HG02571 (cell line): ENCODE measurements at regions not wholly inside any gene's neighbourhood (a gene's known extent, or its start where the extent isn't known, plus 50 kb on each side); places are given as distances from the start of the nearest gene placed in this dataset.
"Not testable (repeated sequence)": the region's sequence is repeated elsewhere in the genome, so short reads cannot be mapped to it uniquely, and the experiment has no call there.

Experiments
- ATAC-seq: cut with Tn5 transposase; IDR thresholded peaks from one replicate; pipeline ENCODE4 v1.9.1; 2021; ENCODE audit warnings: mild to moderate bottlenecking, moderate library complexity; ENCODE audit not compliant: unreplicated experiment

DNA sequence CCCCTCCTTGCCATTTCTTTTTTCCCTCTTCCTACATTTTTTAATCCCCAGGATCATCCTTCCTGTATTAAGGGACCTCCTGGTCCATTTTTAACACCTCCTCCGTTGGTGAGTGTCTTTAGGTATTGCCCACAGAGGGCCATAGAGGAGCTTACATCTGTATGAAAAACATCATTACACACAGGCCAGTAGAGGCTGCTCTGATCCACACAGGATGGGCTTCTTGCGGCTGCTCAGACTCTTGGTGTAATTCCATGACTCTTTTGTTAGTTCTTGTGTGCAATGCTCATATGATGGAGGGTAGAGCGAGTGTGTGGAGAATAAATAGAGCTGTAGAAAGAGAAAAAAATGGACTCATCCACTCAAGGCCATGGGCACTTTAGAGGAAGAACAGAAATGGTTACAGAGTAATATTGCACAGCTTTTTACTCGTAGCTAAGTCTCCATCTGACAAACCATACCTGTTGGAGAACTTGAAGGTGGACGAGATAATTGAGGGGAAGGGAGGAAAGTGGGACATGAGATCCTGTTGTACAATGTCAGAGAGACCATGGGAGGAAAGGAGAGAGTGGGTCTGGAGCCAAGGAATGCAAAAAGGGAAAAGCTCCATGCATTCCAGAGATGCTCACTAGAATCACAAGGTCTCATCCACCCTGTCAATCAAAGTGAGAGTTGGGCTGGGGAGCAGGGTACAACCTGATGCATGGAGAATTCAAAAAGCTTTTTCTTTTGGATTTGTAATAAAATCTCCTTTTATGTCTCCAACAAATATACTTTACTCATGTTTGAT, 129.7 kb upstream of the TNP1 start:
- no peak for ATAC-seq

DNA sequence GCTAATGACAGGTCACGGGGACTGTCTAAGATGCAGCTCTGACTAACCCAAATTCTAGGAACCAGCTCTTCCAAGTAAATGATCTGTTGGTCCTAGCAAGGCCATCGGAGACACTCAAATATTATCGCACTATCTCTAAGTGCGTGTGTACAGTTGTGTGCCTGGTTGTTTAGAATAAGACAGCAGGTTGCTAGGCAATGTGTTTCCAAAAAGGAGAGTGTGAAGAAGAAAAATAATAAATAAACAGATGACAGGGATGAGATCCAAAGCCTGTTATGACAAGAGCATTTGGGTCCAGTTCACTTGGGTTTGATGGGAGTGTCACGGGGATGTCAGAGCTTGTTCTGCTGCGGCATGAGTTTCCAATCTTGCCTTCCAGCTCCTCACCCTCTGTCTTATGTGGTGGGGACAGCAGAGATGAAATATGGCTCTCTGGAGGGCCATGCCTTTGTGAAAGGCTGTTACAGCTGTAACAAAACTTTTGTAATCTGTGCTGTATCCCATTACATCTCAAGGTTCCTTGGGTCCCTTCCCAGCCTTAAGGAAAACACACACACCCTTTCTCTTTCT, 127.5 kb upstream of the TNP1 start:
- no peak for ATAC-seq

GRCh38 chr2:216985658-216986141, 125.8 kb upstream of the TNP1 start:
- ATAC-seq = no peak

DNA sequence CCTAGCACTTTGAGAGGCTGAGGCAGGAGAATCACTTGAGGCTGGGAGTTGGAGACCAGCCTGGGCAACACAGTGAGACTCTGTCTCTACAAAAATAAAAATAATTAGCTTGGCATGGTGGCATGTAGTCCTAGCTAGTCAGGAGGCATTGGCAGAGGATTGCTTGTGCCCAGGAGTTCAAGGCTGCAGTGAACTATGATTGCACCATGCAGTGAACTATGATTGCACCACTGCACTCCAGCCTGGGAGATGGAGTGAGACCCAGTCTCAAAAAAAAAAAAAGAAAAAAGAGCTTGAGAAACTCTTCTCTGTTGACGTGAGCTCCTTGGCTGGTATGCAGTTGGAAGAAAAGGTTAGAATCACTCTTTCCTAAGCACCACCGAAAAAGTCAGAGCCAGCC, 125.1 kb upstream of the TNP1 start:
- ATAC-seq = no peak

DNA sequence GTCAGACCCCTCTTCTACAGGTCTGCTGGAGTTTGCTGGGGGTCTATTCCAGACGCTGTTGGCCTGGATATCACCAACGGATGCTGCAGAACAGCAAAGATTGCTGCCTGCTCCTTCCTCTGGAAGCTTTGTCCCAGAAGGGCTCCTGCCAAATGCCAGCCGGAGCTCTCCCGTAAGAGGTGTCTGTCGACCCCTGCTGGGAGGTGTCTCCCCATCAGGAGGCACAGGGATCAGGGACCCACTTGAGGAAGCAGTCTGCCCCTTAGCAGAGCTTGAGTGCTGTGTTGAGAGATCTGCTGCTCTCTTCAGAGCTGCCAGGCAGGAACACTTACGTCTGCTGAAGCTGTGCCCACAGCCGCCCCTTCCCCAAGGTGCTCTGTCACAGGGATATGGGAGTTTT, 122.1 kb upstream of the TNP1 start:
- ATAC-seq = not testable (repeated sequence)

DNA sequence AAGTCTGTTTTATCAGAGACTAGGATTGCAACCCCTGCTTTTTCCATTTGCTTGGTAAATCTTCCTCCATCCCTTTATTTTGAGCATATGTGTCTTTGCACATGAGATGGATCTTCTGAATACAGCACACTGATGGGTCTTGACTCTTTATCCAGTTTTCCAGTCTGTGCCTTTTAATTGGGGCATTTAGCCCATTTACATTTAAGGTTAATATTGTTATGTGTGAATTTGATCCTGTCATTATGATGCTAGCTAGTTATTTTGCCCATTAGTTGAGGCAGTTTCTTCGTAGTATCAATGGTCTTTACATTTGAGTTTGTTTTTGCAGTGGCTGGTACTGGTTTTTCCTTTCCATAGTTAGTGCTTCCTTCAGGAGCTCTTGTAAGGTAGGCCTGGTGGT, 120.6 kb upstream of the TNP1 start:
- ATAC-seq = not testable (repeated sequence)

DNA sequence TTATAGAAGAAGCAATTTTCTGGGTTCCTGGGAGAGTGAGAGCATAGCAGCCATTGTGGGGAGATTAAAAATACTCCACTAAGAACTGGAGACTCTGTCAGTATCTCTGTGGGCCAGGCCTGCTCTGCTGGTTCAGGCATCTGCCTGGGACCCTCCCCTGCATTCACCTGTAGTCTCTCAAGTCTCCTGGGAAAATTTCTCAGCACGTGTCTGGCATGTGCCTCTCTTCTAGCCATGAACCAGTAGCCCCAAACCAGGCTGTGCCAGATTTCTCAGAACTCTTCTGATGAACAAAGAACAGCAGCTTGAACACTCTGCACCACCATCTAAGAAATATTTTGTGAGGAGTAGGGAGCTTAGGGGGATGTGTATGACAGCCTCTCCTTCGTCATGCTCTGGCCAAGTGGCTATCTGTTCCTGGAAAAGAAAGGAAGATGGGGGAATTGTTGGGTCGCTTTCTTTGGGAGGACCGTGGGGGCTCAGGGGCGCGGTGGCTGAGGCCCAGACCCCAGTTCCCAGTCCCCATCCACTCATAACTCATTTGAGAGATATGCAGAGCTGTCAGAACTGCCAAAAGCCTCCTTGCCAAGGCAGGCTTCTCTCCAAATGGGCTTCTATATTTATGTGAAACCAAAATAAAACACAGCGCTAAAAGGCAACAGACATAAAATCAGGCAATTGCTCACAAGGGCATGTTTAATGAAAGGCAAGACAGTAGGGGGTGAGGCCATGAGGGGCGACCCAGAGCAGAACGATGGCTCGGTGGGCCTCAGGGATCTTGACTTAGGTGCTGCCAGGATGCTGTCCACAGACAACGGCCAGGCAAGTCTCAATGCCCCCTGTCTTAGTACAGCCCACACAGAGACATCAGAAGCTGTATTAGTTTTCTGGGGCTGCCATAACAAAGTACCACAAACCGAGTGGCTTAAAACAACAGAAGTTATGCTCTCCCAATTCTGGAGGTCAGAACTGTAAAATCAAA, 114.7 kb upstream of the TNP1 start:
- ATAC-seq = no peak

DNA sequence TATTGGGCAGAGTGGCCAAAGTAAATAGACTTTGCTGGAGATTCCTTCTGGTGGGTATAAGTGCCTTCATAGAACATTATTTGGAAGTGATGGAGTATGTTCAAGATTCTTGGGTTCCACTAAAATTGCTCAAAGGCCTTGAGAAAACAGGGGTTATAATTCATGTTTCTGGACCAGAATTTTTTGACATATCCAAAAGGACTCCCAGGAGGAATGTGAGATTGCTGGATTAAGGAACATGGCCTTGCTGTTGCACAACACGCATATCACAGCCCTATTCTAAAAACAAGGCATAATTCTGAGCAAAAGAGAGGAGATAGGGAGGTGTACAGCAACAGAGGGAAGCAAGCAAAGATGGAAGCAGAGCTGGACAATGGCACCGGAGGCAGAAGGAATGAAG, 111.7 kb upstream of the TNP1 start:
- no peak for ATAC-seq

- ATAC-seq = no peak
Observed at GRCh38 chr2:216970359-216970915, 110.6 kb upstream of the TNP1 start.

DNA sequence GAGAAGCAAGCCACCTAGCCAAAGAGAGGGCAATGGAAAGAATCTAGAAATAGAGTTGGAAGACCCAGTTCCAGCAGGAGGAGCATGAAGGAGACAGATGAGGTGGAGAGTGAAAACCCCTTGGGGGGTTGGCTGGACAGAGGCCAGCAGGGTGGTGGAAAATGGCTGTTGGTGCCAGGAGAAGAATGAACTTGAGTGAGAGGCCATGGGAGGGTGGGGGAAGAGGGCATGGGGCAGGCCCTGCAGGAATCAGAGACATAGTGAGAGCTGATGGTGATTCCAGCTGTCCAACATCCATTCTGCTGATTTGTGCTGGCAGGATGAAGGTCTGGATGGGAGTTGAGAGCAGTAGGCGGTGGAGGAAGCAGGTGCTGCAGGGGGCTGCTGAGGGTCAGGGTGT, 108.0 kb upstream of the TNP1 start:
- no peak for ATAC-seq

- no peak for ATAC-seq
Observed at GRCh38 chr2:216960671-216961268, 100.9 kb upstream of the TNP1 start.

GRCh38 chr2:216959433-216959832, 99.6 kb upstream of the TNP1 start:
- ATAC-seq = no peak

- ATAC-seq = no peak
Observed at GRCh38 chr2:216956820-216957493, 97.1 kb upstream of the TNP1 start.

DNA sequence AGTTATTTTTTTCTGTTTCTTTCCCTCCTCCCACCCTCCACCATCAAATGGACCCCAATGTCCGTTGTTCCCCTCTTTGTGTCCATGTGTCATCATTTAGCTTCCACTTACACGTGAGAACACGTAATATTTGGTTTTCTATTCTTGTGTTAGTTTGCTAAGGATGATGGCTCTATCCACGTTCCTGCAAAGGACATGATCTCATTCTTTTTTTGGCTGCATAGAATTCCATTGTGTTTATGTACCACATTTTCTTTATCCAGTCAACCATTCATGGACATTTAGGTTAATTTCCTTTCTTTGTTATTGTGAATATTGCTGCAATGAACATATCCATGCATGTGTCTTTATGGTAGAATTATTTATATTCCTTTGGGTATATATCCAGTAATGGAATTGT, 91.3 kb upstream of the TNP1 start:
- no peak for ATAC-seq

DNA sequence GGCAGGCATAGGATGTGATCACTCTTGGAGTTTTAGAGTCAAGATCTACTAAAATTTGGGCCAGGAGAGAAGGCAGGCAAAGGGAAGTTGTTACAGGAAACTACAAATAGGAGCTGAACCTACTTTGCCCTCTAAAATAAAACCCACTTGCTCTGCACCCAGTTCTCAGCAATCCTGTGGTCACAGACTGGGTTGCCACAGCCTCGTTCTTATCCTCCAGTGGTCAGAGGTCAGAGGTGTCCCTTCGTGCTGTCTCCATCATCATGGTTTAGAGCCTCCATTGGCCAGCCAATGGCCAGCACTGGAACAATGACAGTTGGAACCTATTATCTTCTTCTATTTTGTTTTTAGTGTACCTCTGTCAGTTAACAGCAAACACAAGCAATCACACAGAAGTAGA, 90.7 kb upstream of the TNP1 start:
- ATAC-seq = no peak

- ATAC-seq = no peak
Observed at GRCh38 chr2:216949700-216950413, 90.0 kb upstream of the TNP1 start.

DNA sequence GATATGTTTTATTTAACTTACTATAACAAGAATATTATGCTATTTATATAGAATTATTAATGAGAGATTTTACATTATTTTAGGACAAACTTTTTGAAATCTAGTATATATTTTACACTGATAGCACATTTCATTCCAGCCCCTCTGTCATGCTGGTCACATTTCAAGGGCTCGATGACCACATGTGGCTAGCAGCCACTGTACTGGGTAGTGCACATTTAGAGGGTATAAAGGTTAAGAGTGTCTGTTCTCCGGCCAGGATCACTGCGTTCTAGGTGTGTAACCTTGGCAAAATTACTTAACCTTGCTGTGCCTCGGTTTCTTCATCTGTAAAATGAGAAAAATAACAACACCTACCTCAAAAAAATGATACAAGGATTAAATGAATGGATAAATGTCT, 87.2 kb upstream of the TNP1 start:
- ATAC-seq = no peak

- no peak for ATAC-seq
Observed at GRCh38 chr2:216944733-216945132, 84.9 kb upstream of the TNP1 start.

- no peak for ATAC-seq
Observed at GRCh38 chr2:216943109-216943508, 83.2 kb upstream of the TNP1 start.

DNA sequence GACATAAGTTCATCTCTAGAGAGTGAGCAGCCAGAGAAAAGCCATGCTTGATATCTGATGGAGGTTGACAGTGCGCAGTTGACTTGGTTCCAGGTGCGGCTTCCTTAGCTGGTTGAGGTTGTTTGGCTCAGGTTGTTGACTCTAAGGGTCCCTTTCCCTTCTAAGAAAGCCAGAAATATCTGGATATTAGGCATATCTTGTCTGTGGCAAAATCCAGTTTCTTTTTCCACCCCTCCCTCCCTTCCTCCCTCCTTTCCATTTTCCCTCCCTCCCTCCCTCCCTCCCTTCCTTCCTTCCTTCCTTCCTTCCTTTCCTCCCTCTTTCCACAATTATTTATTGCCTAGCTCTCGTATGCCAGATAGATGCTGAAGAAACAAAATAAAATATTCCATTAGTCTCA, 82.6 kb upstream of the TNP1 start:
- ATAC-seq = no peak
